OCI-M1 (cell line): ENCODE measurements at regions not wholly inside any gene's neighbourhood (a gene's known extent, or its start where the extent isn't known, plus 50 kb on each side); places are given as distances from the start of the nearest gene placed in this dataset.
A peak's percentile ranks its signal among the peaks of the same experiment; 100 is the strongest.

Source experiments
- DNase-seq: peaks from one replicate; lab custom pipeline; 2025; lab: John Stamatoyannopoulos, UW

GRCh38 chr7:121620953-121621606 lies 225.0 kb upstream of the FAM3C start:
- no peak for DNase-seq

GRCh38 chr7:121620206-121620605 lies 224.1 kb upstream of the FAM3C start:
- no peak for DNase-seq

- no peak for DNase-seq
Measured at GRCh38 chr7:121618182-121618581, 222.1 kb upstream of the FAM3C start.

- no peak for DNase-seq
Measured at GRCh38 chr7:121610243-121610642, 214.1 kb upstream of the FAM3C start.

GRCh38 chr7:121609208-121609607 lies 213.1 kb upstream of the FAM3C start:
- DNase-seq = no peak

- no peak for DNase-seq
Measured at GRCh38 chr7:121608785-121609184, 212.7 kb upstream of the FAM3C start.

- peak; percentile 69 for DNase-seq
Measured at GRCh38 chr7:121608183-121608582, 212.1 kb upstream of the FAM3C start.

- DNase-seq = peak; percentile 29
Measured at GRCh38 chr7:121605317-121605680, 209.2 kb upstream of the FAM3C start.

- DNase-seq = no peak
Measured at GRCh38 chr7:121604627-121605316, 208.7 kb upstream of the FAM3C start.

GRCh38 chr7:121603886-121604285 lies 207.8 kb upstream of the FAM3C start:
- no peak for DNase-seq

- no peak for DNase-seq
Measured at GRCh38 chr7:121599887-121600286, 203.8 kb upstream of the FAM3C start.

GRCh38 chr7:121595758-121596696 lies 199.9 kb upstream of the FAM3C start:
- DNase-seq = no peak

- DNase-seq = no peak
Measured at GRCh38 chr7:121591926-121592325, 195.8 kb upstream of the FAM3C start.

- DNase-seq = no peak
Measured at GRCh38 chr7:121587435-121587834, 191.3 kb upstream of the FAM3C start.

GRCh38 chr7:121582258-121582657 lies 186.2 kb upstream of the FAM3C start:
- DNase-seq = no peak

GRCh38 chr7:121579639-121580038 lies 183.5 kb upstream of the FAM3C start:
- no peak for DNase-seq

GRCh38 chr7:121578669-121579068 lies 182.6 kb upstream of the FAM3C start:
- DNase-seq = no peak

GRCh38 chr7:121576148-121576917 lies 180.2 kb upstream of the FAM3C start:
- peak; percentile 53 for DNase-seq

- DNase-seq = no peak
Measured at GRCh38 chr7:121575194-121575765, 179.2 kb upstream of the FAM3C start.

GRCh38 chr7:121574109-121574508 lies 178.0 kb upstream of the FAM3C start:
- no peak for DNase-seq

- DNase-seq = no peak
Measured at GRCh38 chr7:121572615-121573014, 176.5 kb upstream of the FAM3C start.

- no peak for DNase-seq
Measured at GRCh38 chr7:121570365-121570764, 174.3 kb upstream of the FAM3C start.
